Daoy (cell line): ENCODE measurements at regions not wholly inside any gene's neighbourhood (a gene's known extent, or its start where the extent isn't known, plus 50 kb on each side); places are given as distances from the start of the nearest gene placed in this dataset.
A peak's percentile ranks its signal among the peaks of the same experiment; 100 is the strongest.
"Not testable (repeated sequence)": the region's sequence is repeated elsewhere in the genome, so short reads cannot be mapped to it uniquely, and the experiment has no call there.

Experiments
- DNase-seq: peaks from one replicate; pipeline ENCODE4 v3.0.0-alpha.2; 2015; ENCODE audit warnings: low read depth

DNA sequence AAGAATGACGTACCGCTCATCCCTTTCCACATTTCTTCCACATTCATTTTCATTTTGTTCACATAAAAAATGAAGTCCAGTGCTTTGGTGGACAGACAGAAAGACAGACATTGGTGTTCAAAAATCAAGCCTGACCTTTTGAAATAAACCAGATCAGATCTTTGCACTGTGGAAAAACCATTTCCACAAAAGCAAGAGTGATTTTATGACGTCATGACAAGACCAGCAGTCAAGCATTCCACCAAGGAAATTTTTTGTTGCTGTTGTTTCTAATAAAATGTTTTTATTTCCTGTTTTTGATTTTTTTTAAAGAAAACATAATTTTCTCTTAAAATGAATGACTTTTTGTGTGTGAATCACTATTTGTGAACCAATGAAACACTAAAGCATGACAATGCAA lies 350.0 kb downstream of the KCNJ2 start:
- no peak for DNase-seq

DNA sequence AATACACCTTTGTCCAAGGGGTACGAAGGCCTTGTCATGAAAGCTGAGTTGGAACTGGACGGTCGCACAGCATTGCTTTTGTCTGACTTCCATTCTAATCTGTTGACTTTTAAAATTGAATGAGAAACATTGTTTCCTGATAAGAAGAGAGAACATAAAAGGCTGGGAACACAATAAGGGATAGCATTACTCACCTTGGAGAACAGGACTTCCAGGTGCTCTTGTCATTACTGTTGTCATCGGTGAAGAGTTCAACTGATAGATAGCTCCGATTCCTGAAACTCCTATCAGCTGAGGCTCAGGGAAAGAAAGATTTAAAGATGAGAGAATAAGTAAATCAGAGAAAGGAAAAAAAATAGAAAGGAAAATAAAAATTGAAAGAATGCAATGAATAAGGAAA lies 351.1 kb downstream of the KCNJ2 start:
- no peak for DNase-seq

DNA sequence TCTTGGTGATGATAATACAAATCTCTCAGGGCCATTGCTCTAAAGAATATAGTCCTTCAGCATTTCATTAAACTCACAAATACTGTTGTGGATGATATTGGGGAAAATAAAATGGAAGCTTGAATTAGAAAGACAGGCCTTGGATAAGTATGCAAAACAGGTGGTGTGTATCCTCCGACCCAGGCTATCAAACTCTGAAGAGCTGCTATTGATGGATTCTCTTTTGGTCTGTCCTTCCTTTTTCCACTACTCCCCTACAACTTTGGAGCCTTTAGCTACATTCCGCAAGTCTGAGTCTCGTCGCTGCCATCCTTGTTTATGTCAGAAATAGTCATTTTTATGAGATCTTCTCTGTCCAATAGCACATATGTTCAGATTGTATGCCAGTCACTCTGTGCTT lies 351.6 kb downstream of the KCNJ2 start:
- no peak for DNase-seq

DNA sequence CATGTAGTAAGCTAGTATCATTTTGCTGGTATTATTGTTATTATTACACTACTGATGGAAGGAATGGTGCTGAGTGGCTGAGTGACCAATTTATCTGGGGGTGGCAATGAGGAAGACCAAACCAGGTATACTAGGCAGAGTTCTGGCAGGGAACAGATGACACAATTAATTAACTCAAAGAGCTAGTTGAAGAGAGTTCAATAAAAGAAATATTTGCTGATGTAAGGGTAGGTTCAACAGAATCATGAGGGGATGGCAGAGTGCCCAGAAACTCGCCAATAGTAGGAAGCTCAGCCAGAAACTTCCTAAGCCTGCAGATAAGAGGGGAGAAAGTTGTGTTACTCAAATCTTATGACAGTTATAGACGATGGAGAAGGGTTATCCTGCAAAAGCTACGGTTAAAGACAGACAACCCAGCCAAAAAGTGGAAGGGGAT lies 352.5 kb downstream of the KCNJ2 start:
- no peak for DNase-seq

DNA sequence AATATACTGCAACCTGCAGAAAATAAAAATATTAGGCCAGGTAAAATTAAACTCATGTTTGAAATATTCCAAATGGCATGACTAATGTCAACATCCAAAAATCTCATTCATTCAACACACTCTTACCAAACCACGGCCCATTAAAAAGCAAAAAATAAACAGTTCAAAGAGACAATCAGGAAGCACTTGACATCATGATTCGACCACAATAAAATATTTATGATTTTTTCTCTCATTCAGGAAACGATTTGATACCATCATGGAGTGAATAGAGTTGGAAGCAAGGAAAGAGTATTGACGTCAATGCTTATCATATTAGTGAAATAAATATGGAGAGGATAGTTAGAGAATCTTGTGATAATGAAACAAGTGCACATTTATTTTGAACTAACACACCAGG lies 354.1 kb downstream of the KCNJ2 start:
- no peak for DNase-seq

DNA sequence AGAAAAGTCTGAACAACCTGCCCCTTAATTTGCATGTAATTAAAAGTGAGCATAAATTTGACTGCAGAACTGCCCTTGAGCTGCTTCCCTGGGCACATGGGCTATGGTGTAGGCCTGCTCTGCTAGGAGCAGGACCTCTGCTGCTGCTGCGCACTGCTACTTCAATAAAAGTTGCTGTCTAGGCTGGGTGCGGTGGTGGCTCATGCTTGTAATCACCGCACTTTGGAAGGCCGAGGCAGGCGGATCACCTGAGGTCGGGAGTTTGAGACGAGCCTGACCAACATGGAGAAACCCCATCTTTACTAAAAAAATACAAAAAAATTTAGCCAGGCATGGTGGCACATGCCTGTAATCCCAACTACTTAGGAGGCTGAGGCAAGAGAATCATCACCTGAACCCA lies 355.7 kb downstream of the KCNJ2 start:
- DNase-seq = not testable (repeated sequence)

DNA sequence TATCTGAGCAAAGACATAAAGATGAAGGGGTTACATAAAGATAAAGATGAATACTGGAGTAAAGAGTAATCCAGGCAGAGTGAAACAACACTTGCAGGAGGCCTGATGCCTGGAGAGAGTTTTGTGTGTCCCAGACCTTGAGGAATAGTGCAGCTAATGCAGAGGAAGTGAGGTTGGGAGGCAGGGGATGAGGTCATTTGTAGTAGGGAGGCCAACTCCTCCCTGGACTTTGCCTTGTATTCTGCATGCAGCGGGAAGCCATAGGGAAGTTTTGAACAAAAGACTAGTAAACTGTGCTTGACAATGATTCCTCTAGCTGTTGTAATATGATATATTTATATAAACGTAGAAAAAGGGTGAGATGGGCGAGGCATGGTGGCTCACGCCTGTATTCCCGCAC lies 356.6 kb downstream of the KCNJ2 start:
- no peak for DNase-seq

DNA sequence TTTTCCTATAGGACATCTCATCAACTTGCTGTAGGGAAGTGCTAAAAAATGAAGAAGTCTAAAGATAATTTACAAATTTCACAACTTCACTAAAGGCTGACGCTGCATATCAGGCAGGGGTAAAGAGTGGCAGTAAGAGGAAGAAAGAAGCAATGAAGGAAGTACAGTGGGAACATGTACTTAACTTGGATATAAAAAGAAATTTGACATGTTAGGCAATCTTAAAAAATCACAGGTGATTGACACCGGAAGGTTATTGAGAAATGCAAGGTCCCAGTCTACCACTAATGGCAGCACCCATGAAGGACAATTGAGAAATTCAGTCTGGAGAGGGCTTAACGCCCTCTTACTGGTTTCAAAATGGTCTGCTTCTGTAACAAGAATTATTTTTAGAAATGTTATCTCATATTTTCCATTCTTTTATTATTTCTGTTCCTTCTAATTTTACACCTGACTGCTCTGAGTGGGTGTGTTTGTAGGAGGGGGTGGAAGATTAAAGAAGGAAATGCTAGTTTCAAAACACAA lies 358.1 kb downstream of the KCNJ2 start:
- DNase-seq = no peak

DNA sequence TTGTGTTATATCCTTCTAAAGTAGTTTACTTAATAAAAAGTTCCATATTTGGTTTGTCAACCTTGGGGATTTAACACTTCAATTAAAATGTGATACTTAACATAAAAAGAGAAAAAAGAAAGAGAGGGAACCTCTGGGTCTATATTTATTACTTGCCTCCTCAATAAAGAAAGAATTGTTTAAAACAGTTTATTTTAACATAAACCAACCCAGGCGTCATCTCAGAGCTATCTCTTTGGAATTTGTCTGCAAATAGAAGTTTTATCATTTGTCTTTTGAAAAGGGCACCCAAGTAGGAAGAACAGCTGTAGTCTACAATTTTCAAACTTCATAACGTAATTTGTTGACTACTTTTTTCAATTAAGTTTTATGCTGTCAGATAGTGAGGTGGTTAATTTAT lies 364.1 kb downstream of the KCNJ2 start:
- DNase-seq = no peak

DNA sequence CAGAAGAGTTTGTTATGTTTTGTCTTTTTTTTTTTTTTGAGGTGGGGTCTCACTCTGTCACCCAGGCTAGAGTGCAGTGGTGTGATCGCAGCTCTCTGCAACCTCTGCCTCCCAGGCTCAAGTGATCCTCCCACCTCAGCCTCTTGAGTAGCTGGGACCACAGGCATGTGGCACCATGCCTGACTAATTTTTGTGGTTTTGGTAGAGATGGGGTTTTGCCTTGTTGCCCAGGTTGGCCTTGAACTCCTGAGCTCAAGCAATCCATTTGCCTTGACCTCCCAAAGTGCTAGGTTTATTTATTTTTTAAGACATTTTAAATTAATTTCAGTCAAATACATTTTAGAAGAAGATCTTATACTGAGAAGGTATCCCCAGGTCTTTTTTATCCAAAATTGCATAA lies 366.7 kb downstream of the KCNJ2 start:
- peak; percentile 39 for DNase-seq

DNA sequence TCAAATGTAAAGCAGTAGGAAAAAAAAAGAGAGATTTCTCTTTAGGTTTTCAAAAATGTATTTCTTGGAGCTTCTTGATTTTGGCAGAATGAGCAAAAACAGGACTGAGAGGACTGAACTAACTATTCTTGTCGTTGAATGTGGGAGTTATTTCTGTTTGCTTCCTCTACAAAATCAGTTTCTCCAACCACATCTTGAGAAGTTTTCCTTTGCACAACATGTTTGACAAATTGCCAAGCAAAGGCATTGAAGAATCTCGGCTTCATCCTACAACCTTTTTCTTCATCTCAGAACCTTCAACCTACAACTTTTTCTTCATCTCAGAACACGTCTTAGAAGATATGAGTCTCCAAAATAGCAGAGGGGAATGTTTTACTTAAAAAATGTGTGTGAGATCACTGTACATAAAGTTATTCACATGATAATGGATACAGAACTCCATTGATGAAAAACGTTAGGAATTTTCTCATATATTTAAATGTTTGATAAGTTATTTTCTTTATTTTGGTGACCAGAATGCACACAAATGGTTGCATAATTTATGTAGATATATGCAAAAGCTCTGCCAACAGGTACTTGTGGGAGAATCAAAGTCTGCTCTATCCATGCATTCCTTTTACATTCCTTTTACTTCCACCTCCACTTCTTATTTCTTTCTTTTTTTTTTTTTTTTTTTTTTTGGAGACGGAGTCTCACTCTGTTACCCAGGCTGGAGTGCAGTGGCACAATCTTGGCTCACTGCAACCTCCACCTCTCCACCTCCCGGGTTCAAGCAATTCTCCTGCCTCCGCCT lies 370.0 kb downstream of the KCNJ2 start:
- no peak for DNase-seq

DNA sequence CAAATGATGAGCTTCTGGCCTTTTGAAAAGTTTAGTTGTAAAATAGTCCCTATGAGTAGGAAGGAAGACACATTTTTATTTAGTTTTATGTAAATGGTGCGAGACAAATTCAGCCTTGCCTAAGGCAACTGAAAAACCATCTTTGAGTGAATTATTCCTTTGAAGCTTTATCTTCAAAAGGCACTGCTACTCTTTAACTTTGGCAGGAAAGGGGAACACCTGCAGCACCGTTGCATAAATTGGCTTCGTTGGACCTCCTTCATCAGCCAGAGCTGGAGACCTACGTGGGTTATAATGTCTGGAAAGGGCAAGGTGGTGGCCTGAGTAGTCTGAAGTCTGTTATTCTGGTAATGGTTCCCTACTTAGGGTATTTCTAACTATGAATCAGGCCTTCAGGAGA lies 373.5 kb downstream of the KCNJ2 start:
- DNase-seq = no peak

DNA sequence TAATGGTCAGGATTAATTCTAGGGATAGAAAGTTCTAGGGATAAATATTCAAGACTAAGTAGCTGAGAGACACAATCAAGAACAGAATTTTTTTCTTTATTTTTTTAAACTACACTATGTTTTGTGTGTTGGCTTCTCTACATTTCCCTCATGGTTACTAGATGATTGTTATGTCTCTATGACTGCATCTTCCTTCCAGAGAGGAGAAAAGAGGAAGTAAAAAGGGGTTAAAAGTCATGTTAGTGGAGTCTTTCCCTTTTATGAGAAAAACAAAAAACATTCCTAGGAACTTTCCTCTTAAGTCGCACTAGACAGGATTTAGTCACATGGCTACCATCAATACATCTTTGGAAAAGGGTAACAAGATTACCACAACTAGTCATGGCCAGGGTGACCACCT lies 375.0 kb downstream of the KCNJ2 start:
- no peak for DNase-seq

DNA sequence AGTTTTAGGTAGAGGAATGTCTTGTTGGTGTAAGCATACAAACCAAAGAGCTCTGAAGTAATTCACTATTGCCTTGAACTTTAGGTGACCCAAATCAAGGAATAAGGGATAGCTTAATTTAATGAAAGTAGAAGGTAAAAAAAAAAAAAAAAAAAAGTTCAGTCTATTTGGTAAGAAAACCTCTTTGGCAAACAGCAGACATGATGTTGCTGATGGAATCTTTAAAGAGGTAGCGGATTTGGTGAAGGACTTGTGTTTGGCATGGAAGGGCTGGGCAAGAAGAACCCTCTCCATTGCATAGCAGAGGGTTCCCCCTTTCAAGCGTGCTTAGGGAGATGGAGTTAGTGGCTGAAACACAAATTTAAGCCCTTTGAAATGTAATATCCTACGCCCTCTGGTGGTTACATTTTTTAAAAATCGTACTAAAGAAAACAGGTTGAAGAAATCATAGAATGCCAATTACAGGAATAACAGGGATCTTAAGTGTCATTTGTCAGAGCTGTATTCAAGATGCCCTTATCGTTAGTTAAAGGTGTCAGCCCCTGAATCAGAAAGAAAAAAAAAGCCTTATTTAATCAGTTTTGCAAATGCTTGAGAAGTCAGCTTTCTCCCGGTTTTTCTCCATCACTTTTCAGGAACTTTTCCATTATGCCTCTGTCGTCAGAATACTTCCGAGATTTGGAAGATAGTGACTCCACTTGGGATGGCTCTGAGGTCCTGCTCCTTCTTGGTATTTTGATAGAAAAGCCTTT lies 383.1 kb downstream of the KCNJ2 start:
- peak; percentile 4 for DNase-seq

DNA sequence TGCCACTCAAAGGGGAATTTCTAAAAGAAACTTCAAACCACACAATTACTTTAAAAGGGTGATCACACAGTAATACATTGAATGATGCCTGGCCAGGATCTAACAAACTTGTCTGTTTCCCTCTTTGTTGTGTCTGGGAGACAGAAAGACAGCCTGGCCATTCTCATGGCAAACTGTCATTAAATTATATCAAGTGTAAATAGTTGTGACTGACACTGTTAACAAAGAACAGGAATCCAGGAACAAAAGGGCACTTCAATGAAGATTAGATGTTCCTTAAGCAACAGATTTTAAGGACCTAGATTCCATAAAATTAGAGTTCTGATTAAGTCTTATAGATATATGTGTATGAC lies 383.6 kb downstream of the KCNJ2 start:
- no peak for DNase-seq

DNA sequence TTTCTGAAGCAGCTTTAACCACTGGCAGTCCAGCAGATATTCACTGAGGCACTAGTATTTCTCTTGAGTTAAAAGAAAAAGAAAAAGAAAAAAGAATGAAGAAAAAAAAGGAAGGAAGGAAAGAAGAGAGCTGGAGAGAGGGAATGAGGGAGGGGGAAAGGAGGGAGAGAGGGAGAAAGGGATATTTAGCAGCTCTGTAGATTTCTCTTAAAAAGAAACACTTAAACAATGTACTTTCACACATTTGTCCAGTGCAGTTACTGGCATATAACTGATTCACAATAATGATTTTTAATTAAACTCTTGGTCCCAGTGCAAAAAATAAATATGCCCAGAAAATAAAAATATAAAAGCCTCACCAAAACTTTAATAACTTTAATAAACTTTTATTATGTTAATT lies 386.4 kb downstream of the KCNJ2 start:
- DNase-seq = no peak

DNA sequence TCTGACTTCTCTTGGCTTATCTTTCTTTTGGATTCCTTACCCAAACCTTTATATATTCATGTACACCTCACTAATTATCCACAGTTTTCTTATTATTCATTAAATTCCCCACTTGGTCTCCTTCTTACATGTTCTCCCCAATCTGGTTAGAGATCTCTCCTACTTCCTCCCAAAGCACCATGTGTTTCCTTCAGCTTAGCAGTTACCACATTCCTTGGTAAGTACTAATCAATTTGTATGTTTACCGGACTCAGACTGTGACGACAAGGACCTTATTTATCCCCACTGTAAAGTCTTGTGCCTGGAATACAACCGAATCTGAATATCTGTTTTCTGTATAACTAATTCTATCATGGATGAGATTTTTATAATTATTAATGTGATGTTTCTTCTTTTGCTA lies 389.5 kb downstream of the KCNJ2 start:
- no peak for DNase-seq

DNA sequence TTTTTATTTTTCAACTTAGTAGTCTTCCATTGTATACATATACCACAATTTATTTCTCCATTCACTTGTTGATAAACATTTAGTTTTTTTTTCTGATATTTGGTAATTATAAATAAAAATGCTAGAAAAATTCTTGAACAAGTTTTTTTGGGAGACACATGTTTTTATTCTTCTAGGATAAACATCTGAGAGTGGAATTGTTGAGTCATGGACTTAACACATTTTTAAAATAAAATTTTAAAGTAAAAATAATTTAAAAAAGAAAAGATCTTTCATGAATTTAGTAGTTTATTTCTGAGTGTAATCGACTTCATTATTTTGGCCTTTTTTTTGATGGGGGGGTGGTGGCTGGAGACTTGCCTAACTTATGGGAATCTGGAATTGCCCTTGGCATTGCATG lies 391.1 kb downstream of the KCNJ2 start:
- DNase-seq = no peak

DNA sequence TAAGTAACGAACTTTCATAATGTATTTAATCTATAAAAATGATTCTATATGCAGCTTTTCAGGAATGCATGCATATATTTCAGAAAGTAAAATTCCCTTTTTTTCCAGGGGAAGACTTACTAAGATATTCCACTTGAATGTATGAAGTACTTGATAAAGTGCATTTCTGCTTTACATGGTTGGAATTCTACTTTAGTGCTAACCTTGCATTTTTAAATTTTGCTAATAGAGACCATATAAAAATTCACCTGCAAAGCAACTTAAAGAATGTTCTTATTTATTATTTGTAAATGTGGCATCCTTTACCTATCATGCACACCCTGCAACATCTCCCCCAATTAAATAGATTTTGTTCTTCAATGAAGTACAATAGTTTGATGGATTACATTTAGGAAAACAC lies 392.8 kb downstream of the KCNJ2 start:
- DNase-seq = no peak

DNA sequence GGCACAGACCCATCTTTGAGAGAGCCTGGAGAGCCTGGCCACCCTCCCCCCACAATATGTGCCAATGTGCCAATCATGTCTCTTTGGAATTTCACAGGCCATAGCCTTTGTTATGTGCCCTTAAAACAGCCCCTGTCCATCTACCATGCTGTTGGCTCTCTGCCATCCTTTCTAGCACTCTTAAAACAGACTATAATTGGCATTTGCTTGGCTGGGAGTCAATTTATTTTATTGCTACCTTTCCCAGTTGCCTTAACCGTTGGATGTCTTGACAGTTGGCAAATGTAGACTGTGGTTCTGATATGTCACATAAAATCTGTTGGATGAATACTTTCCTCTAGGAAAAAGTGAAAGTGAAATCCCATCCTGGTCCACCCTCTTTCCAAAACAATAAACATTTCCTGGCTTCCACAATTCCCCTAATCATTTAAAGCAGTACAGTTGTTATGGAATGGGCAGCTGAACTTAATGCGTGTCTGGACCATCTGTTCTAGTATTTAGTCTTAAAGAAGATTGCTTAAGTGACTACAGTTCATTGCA lies 394.0 kb downstream of the KCNJ2 start:
- DNase-seq = no peak

DNA sequence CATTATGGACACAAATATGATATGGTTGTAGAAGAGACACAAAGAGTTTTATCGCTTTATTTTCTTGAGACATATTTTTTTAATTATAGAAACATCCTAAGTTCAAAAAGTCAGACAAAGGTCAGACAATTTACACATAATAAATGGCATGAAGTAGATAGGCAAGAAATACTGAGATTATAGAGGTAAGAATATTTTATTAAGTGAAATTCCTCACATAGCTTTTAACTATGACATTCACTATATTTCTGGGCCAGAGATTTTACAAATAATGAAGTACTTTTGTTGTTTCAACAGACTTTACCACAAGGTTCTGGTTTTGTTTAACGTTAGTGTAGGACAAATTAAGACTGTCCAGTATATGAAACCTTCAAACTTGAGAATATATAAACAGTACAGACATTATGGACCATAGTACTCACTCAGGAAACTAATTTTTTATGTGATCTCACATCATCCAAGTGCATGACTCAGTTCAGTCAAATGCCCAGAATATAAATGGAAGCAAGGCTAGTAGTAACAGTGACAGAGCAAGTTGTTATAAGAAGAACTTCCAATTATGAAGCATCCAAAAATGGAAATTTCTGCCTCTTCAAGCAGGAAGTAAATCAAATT lies 394.8 kb downstream of the KCNJ2 start:
- DNase-seq = no peak

DNA sequence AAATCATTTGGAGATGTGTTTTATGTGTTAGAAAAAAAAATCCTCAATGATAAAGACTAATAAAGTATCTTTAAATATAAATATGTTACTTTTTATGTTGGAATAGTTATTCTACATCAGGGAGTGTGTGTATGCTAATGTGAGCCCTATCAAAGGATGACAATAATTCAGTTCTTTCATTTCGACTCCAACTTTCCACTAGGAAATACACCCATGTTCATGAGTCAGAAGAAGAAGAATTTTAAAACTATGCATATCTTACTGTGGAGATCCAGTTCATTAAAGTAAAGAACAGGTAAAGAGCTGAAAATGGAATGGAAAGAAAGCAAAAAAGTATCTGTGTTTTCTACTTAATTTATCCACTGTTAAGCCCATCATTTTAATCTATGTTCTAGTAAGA lies 399.8 kb downstream of the KCNJ2 start:
- DNase-seq = no peak

DNA sequence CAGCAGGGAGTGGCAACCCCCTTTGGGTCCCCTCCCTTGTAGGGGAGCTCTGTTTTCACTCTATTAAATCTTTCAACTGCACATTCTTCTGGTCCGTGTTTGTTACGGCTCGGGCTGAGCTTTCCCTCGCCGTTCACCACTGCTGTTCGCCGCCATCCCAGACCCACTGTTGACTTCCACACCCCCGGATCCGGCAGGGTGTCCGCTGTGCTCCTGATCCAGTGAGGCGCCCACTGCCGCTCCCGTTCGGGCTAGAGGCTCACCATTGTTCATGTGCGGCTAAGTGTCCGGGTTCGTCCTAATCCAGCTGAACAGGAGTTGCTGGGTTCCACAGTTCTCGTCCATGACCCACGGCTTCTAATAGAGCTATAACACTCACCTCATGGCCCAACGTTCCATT lies 408.1 kb downstream of the KCNJ2 start:
- DNase-seq = no peak
